Subcutaneous abdominal adipose tissue (tissue), 5 donors: ENCODE measurements at regions not wholly inside any gene's neighbourhood (a gene's known extent, or its start where the extent isn't known, plus 50 kb on each side); places are given as distances from the start of the nearest gene placed in this dataset.

Source experiments
- H3K27ac ChIP-seq: one replicate; pipeline ENCODE4 v1.7.0; 2013; ENCODE audit warnings: low read depth, mild to moderate bottlenecking, inconsistent platforms, low read length, moderate library complexity
- H3K27me3 ChIP-seq, 5 donors: one replicate each; pipeline ENCODE4 v1.7.0; 2013; ENCODE audit warnings: low read length in 5 of 5, inconsistent platforms in 1 of 5; ENCODE audit not compliant: control insufficient read depth in 5 of 5, insufficient read depth in 4 of 5
- H3K36me3 ChIP-seq, 5 donors: one replicate each; pipeline ENCODE4 v1.7.0; 2013; ENCODE audit warnings: low read length in 5 of 5; ENCODE audit not compliant: control insufficient read depth in 5 of 5, insufficient read depth in 5 of 5
- H3K4me1 ChIP-seq, 5 donors: one replicate each; pipeline ENCODE4 v1.7.0; 2013; ENCODE audit warnings: low read length in 5 of 5, mild to moderate bottlenecking in 3 of 5, moderate library complexity in 1 of 5; ENCODE audit not compliant: control insufficient read depth in 5 of 5, insufficient read depth in 5 of 5
- H3K4me3 ChIP-seq, 5 donors: one replicate each; pipeline ENCODE4 v1.7.0; 2013; ENCODE audit warnings: low read length in 5 of 5, low read depth in 1 of 5
- H3K9ac ChIP-seq, 5 donors: one replicate each; pipeline ENCODE4 v1.7.0; 2013; ENCODE audit warnings: low read length in 5 of 5, mild to moderate bottlenecking in 4 of 5, moderate library complexity in 3 of 5
- H3K9me3 ChIP-seq, 5 donors: one replicate each; pipeline ENCODE4 v1.7.0; 2013; ENCODE audit warnings: low read length in 5 of 5; ENCODE audit not compliant: control insufficient read depth in 5 of 5
- donor health status: healthy.
- donor health status: healthy.
- donor health status: healthy.
- donor health status: healthy.
- donor health status: healthy.

DNA sequence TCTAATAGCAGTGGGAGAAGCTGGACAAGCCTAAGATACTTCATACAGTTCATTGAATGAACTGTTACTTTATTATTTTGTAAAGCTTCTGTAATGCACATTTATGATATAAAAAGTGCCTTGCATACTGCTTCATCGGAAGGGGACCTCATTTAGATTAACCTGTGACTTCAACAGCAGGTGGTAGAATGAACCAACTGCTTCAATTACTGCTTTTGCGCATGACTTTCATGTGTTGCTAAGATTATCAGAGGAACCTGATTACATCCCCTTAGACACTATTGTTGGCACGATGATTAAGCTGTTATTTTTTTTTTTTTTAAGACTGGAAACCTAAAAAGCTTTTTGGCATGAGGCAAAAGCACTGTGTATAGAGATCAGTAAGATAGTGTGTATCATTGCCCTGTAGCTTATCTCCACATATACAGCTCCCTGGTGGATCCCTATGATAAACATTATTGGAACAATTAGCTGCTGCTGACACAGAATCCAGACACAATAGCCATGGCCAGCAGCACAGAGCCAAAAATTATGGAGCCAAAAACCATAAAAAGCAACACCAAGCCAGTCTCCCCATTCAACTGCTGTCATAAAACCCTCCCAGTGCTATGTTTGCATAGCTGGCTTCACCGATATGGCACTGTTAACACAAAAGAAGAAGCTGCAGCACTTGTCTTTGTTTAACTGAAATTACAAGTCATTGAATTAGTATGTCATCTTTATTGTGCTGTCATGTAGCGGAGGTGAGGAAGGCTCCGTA, 731.6 kb upstream of the MMS22L start:
- Histone ChIP-seq H3K27ac (no peak overlapping the region), H3K9ac (no peak overlapping the region), H3K36me3 (no peaks in the 10 kb centered on the region), H3K4me3 (no peak overlapping the region), H3K4me1 (no peaks in the 10 kb centered on the region), H3K27me3 (no peaks in the 10 kb centered on the region), H3K9me3 (no peaks in the 10 kb centered on the region)

DNA sequence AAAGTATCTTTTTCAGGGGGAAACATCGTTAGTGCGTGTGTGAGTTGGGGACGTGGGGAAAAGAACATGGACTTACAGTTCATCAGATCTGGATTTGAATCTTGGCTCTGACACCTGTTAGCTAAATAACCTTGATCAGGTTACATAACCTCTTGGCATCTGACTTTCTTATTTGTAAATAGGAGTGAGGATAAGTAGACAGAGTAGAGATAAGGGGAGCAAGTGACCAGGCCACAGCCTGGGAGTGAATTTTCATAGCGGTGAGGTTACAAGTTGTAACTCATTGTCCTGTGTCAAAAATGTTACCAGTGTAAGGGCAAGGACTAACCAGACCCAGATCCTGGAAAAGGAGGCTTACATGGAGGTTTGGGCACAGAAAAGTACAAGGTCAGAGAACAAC, 733.5 kb upstream of the MMS22L start:
- Histone ChIP-seq H3K36me3 (no peaks in the 10 kb centered on the region), H3K9ac (no peak overlapping the region), H3K9me3 (no peaks in the 10 kb centered on the region), H3K27ac (no peak overlapping the region), H3K27me3 (no peaks in the 10 kb centered on the region), H3K4me1 (no peaks in the 10 kb centered on the region), H3K4me3 (no peak overlapping the region)

DNA sequence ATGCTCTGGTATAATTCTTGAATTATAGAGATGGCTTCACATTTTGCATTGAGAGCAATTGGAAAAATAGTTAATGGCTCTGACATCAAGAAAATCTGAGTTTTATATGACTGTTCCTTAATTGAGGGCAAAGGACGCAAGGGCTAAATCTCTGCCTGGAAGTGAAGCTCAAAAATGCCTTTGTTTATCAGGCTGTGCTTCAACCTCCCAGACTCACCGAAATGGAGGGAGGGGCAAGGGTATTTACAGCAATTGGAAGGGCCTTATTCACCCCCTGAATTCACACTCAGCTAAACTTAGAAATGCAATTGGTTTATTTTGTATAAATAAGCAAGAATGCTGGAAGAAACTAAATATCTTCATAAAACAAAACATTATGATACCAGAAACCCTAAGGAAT, 737.2 kb upstream of the MMS22L start:
- Histone ChIP-seq H3K4me3 (no peak overlapping the region), H3K36me3 (no peaks in the 10 kb centered on the region), H3K9ac (no peak overlapping the region), H3K27me3 (no peaks in the 10 kb centered on the region), H3K4me1 (no peaks in the 10 kb centered on the region), H3K9me3 (no peaks in the 10 kb centered on the region), H3K27ac (no peak overlapping the region)

DNA sequence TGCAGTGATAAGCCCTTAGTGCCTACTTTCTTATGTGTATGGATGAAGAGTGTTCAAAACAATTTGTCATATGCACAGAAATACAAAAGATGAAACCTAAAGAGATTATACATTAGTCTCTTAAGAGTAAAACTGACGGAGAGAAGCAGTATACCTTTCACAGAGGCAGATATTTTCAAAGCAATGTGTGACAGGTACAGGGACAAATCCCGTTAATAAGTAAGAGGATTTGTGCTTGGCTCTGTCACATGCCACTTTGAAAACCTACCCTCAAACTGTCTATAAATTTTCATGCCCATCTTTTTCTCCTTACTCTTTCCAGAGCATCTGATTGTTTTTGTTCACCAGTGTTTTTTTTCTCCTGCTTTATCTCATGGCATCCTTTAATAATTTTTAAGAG, 741.3 kb upstream of the MMS22L start:
- H3K36me3 ChIP-seq = no peaks in the 10 kb centered on the region
- no peaks in the 10 kb centered on the region for H3K9me3 ChIP-seq
- no peaks in the 10 kb centered on the region for H3K4me1 ChIP-seq
- H3K27ac ChIP-seq = no peak overlapping the region
- H3K27me3 ChIP-seq = no peaks in the 10 kb centered on the region
- H3K9ac ChIP-seq = no peak overlapping the region
- H3K4me3 ChIP-seq = no peak overlapping the region

DNA sequence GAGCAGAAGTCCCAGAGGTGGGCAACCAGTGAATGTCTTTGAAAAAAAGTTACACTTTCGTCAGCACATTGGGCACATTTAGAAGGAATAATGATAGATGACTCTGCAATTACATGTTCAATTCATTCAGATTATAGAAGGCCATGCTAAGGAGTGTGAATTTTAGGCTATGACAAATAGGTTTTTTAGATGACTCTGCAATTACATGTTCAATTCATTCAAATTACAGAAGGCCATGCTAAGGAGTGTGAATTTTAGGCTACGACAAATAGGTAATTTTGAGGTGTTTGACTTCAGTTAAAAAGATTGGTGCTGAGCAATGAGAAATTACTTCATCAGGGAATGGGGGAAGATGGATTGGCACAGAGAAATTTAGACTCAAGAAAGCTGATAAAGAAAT, 744.9 kb upstream of the MMS22L start:
- Histone ChIP-seq H3K4me1 (no peaks in the 10 kb centered on the region), H3K36me3 (no peaks in the 10 kb centered on the region), H3K27ac (no peak overlapping the region), H3K9ac (no peak overlapping the region), H3K4me3 (no peak overlapping the region), H3K9me3 (no peaks in the 10 kb centered on the region), H3K27me3 (no peaks in the 10 kb centered on the region)

DNA sequence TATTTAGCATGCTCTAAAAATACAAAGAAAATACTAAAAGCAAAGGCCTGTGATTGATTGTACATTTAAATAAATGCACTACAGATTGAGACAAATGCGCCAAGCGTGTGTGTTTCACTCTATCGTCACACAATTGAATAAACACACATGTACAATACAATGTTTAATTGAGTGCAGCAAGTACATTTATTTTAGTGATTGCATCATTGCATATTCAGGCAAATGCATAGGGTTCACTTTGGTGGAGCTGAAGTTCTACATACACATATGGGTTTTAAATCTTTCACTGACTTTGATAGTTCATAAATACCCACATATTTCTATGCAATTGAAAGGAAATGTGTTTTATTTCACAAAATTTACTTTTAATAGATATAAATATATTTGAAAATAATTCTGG, 750.6 kb upstream of the MMS22L start:
- Histone ChIP-seq H3K4me3 (no peak overlapping the region), H3K27ac (no peak overlapping the region)

DNA sequence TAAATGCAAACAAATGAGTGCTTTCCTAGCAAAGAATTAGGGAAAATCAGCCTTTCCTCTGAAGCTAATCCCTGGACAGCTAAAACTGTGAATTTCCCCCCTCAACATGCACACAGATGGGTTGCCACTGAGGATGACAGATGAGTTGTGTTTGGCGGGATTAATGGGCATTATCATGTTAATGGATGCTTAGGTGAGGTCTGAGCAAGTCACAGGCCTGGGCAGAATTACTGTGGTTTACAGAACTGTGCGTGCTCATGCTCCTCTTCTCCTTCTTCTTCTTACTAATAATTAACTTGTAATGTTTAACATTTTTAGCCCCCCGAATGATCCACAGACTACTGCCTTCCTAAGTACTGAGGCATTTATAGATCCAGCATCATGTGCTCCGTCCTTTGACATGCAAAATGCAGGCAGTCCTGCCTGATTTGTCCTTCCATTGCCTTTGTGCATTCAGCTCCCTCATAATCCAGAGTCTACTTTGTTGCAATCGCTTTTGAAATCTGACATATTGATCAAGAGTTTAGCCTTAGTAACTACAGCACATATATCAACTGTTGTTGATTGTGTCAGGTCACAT, 753.4 kb upstream of the MMS22L start:
- H3K27me3 ChIP-seq = peaks cover 0 to 6% (median 0%) of the 10 kb centered on the region in 5 donors
- no peak overlapping the region for H3K27ac ChIP-seq
- H3K4me1 ChIP-seq = peaks cover 0 to 3% (median 0%) of the 10 kb centered on the region in 5 donors
- no peaks in the 10 kb centered on the region for H3K9me3 ChIP-seq
- no peak overlapping the region for H3K9ac ChIP-seq
- no peaks in the 10 kb centered on the region for H3K36me3 ChIP-seq
- no peak overlapping the region for H3K4me3 ChIP-seq

More for the DNA sequence above, 750.6 kb upstream of the MMS22L start:
- no peaks in the 10 kb centered on the region for H3K4me1 ChIP-seq
- no peaks in the 10 kb centered on the region for H3K36me3 ChIP-seq
- no peak overlapping the region for H3K9ac ChIP-seq
- no peaks in the 10 kb centered on the region for H3K9me3 ChIP-seq
- no peaks in the 10 kb centered on the region for H3K27me3 ChIP-seq

- H3K9ac ChIP-seq = no peak overlapping the region
- no peak overlapping the region for H3K4me3 ChIP-seq
- no peaks in the 10 kb centered on the region for H3K36me3 ChIP-seq
- H3K9me3 ChIP-seq = no peaks in the 10 kb centered on the region
- H3K27me3 ChIP-seq = peaks cover 0 to 6% (median 0%) of the 10 kb centered on the region in 5 donors
- H3K27ac ChIP-seq = no peak overlapping the region
- H3K4me1 ChIP-seq = peaks cover 0 to 3% (median 0%) of the 10 kb centered on the region in 5 donors
Measured at GRCh38 chr6:98037571-98037970, 754.6 kb upstream of the MMS22L start.

DNA sequence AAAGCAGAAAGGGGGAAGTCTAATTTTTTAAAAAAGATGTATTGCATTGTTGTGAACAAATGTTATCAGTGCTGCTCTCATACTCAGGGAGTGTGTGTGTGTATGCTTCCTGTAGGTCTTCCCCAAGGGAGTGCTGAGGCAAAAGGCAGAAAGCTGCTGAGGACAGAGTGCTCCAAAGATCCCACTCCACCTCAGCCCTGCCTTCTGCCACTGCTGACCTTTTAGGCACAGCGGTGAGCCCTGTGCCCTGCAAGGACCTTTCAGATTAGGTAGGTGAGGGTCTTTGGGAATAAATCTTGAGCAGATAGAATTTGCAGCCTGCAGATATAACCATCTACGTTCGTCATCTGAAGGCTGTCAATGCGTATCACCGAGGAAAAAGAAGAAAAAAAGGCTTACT, 756.4 kb upstream of the MMS22L start:
- no peak overlapping the region for H3K4me3 ChIP-seq

GRCh38 chr6:98039904-98040607, 757.0 kb upstream of the MMS22L start:
- Histone ChIP-seq H3K36me3 (no peaks in the 10 kb centered on the region), H3K27ac (no peak overlapping the region), H3K4me1 (peaks cover 0 to 3% (median 0%) of the 10 kb centered on the region in 5 donors), H3K4me3 (no peak overlapping the region), H3K9ac (no peak overlapping the region), H3K27me3 (peaks cover 0 to 8% (median 6%) of the 10 kb centered on the region in 5 donors), H3K9me3 (no peaks in the 10 kb centered on the region)

More for the DNA sequence above, 756.4 kb upstream of the MMS22L start:
- no peak overlapping the region for H3K9ac ChIP-seq
- H3K4me1 ChIP-seq = peaks cover 0 to 3% (median 0%) of the 10 kb centered on the region in 5 donors
- H3K9me3 ChIP-seq = no peaks in the 10 kb centered on the region
- H3K27me3 ChIP-seq = peaks cover 0 to 6% (median 6%) of the 10 kb centered on the region in 5 donors
- H3K27ac ChIP-seq = no peak overlapping the region
- no peaks in the 10 kb centered on the region for H3K36me3 ChIP-seq
